CD4-positive, alpha-beta T cell treated with Interleukin-21 for 1 hour (primary cell): ENCODE measurements at regions not wholly inside any gene's neighbourhood (a gene's known extent, or its start where the extent isn't known, plus 50 kb on each side); places are given as distances from the start of the nearest gene placed in this dataset.

Experiments
- DNase-seq: peaks from one replicate; pipeline ENCODE4 v3.0.0-alpha.2; 2020

- no peak for DNase-seq
These were observed 170.8 kb upstream of the SAMSN1 start for GRCh38 chr21:14716761-14717396.

GRCh38 chr21:14713109-14713508 lies 167.0 kb upstream of the SAMSN1 start:
- no peak for DNase-seq

GRCh38 chr21:14712121-14712715 lies 166.1 kb upstream of the SAMSN1 start:
- no peak for DNase-seq

- no peak for DNase-seq
These were observed 165.2 kb upstream of the SAMSN1 start for GRCh38 chr21:14711287-14711686.

- no peak for DNase-seq
These were observed 161.5 kb upstream of the SAMSN1 start for GRCh38 chr21:14707511-14708020.

- no peak for DNase-seq
These were observed 160.8 kb upstream of the SAMSN1 start for GRCh38 chr21:14706712-14707510.

- no peak for DNase-seq
These were observed 153.6 kb upstream of the SAMSN1 start for GRCh38 chr21:14699433-14700407.

GRCh38 chr21:14697769-14698168 lies 151.7 kb upstream of the SAMSN1 start:
- DNase-seq: no peak

GRCh38 chr21:14694817-14695216 lies 148.7 kb upstream of the SAMSN1 start:
- no peak for DNase-seq

GRCh38 chr21:14693997-14694396 lies 147.9 kb upstream of the SAMSN1 start:
- DNase-seq: no peak

GRCh38 chr21:14691914-14692313 lies 145.8 kb upstream of the SAMSN1 start:
- DNase-seq: no peak

- no peak for DNase-seq
These were observed 144.8 kb upstream of the SAMSN1 start for GRCh38 chr21:14690886-14691285.

- no peak for DNase-seq
These were observed 142.8 kb upstream of the SAMSN1 start for GRCh38 chr21:14688936-14689335.

- no peak for DNase-seq
These were observed 142.3 kb upstream of the SAMSN1 start for GRCh38 chr21:14688412-14688811.

GRCh38 chr21:14687268-14687625 lies 141.1 kb upstream of the SAMSN1 start:
- peak; percentile 7 for DNase-seq

GRCh38 chr21:14686466-14687267 lies 140.6 kb upstream of the SAMSN1 start:
- DNase-seq: peak; percentile 32

GRCh38 chr21:14685568-14685967 lies 139.5 kb upstream of the SAMSN1 start:
- no peak for DNase-seq

GRCh38 chr21:14684071-14684470 lies 138.0 kb upstream of the SAMSN1 start:
- DNase-seq: no peak

- DNase-seq: no peak
These were observed 136.9 kb upstream of the SAMSN1 start for GRCh38 chr21:14683063-14683462.

- DNase-seq: no peak
These were observed 133.0 kb upstream of the SAMSN1 start for GRCh38 chr21:14678973-14679574.

GRCh38 chr21:14677639-14678179 lies 131.6 kb upstream of the SAMSN1 start:
- no peak for DNase-seq
